ENCODE measurements at regions not wholly inside any gene's neighbourhood (a gene's known extent, or its start where the extent isn't known, plus 50 kb on each side); places are given as distances from the start of the nearest gene placed in this dataset.

- DNase-seq (ENCODE audit: extremely low spot score), result no peak
- POLR2A ChIA-PET, result no interaction called here
- no peak for TF ChIP-seq CTCF (IDR thresholded peaks at IDR 0.05; ENCODE audit: control extremely low read depth, extremely low read depth, low read depth, missing control alignments)
- CTCF ChIA-PET, result interaction anchor here (1.2 kb wide), 1 partner anchor 7 kb away, joined by 3 read pairs; no protein-coding TSS in a partner anchor
These were observed 79.8 kb upstream of the FBXL7 start for GRCh38 chr5:15420201-15420600.

GRCh38 chr5:15417156-15417555 lies 82.8 kb upstream of the FBXL7 start:
- TF ChIP-seq CTCF (IDR thresholded peaks at IDR 0.05; ENCODE audit: control extremely low read depth, extremely low read depth, low read depth, missing control alignments), result no peak
- CTCF ChIA-PET, result interaction anchor here (0.9 kb wide), 1 partner anchor 8 kb away, joined by 3 read pairs; no protein-coding TSS in a partner anchor
- POLR2A ChIA-PET, result no interaction called here
- no peak for DNase-seq (ENCODE audit: extremely low spot score)

- POLR2A ChIA-PET, result no interaction called here
These were observed 93.5 kb upstream of the FBXL7 start for GRCh38 chr5:15406478-15406877.

GRCh38 chr5:15393146-15393545 lies 106.8 kb upstream of the FBXL7 start:
- DNase-seq (ENCODE audit: extremely low spot score), result no peak
- no peak for TF ChIP-seq CTCF (IDR thresholded peaks at IDR 0.05; ENCODE audit: control extremely low read depth, extremely low read depth, low read depth, missing control alignments)

More at GRCh38 chr5:15406478-15406877, 93.5 kb upstream of the FBXL7 start:
- TF ChIP-seq CTCF (IDR thresholded peaks at IDR 0.05; ENCODE audit: control extremely low read depth, extremely low read depth, low read depth, missing control alignments), result no peak
- CTCF ChIA-PET, result interaction anchor here (1.5 kb wide), 1 partner anchor 42 kb away, joined by 3 read pairs; no protein-coding TSS in a partner anchor
- no peak for DNase-seq (ENCODE audit: extremely low spot score)

GRCh38 chr5:15391704-15392397 lies 108.1 kb upstream of the FBXL7 start:
- DNase-seq (ENCODE audit: extremely low spot score), result no peak
- no peak for TF ChIP-seq CTCF (IDR thresholded peaks at IDR 0.05; ENCODE audit: control extremely low read depth, extremely low read depth, low read depth, missing control alignments)
- POLR2A ChIA-PET, result no interaction called here
- CTCF ChIA-PET, result no interaction called here

More at GRCh38 chr5:15393146-15393545, 106.8 kb upstream of the FBXL7 start:
- ChIA-PET CTCF (interaction anchor here (1.3 to 1.4 kb wide), 2 partner anchors 10 to 39 kb away, joined by 3 to 4 read pairs; no protein-coding TSS in a partner anchor), POLR2A (no interaction called here)

GRCh38 chr5:15388866-15389265 lies 111.1 kb upstream of the FBXL7 start:
- no peak for DNase-seq (ENCODE audit: extremely low spot score)
- CTCF ChIA-PET, result no interaction called here
- TF ChIP-seq CTCF (IDR thresholded peaks at IDR 0.05; ENCODE audit: control extremely low read depth, extremely low read depth, low read depth, missing control alignments), result no peak
- POLR2A ChIA-PET, result no interaction called here

Data from GM10248 (cell line).